ENCODE measurements at regions not wholly inside any gene's neighbourhood (a gene's known extent, or its start where the extent isn't known, plus 50 kb on each side); places are given as distances from the start of the nearest gene placed in this dataset.

DNA sequence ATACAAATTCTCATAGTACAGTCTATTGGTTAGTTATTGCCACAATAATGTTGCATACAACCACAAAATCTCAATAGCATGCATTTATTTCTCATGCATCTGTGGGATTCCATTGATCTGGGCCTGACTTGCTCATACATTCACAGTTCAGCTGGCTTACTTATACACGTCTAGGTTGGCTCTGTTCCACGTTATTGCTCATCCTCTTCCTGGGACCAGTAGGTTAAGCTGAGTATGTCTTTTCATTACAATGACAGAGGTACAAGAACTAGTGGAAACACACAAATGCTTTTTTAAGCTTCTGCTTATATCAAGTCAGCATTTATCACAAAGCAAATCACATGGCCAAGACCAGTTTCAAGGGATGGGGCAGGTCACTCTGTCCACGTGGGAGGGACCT, 485.3 kb upstream of the BTBD3 start:
- DNase-seq (peak; percentile 95), ATAC-seq (ENCODE audit: low read depth) (0 out of 2 replicates have a peak, but pooled peaks have one; percentile 40)
- Histone ChIP-seq H2BK20ac (ENCODE audit: low read depth, low read length) (no peak overlapping the region), H3K4me1 (ENCODE audit: control insufficient read depth, insufficient read depth, low read length) (no peaks in the 10 kb centered on the region), H3K14ac (replicated peaks; ENCODE audit: low read depth, low read length) (no peak overlapping the region), H3K18ac (ENCODE audit: low read depth, low read length) (no peak overlapping the region), H4K5ac (ENCODE audit: low read depth, low read length) (no peak overlapping the region), H2AFZ (replicated peaks; ENCODE audit: low read length, poor library complexity) (no peak overlapping the region), H3K9ac (ENCODE audit: low read depth, low read length) (no peak overlapping the region), H4K20me1 (ENCODE audit: insufficient read depth, low read length) (no peaks in the 10 kb centered on the region), H2AK9ac (replicated peaks; ENCODE audit: low read depth, low read length, poor library complexity) (no peak overlapping the region), H3K4ac (ENCODE audit: low read depth, low read length) (no peak overlapping the region), H3K27ac (ENCODE audit: insufficient read depth, low read length) (no peak overlapping the region), H3K79me1 (ENCODE audit: low read depth in 1 of 2, low read length in 2 of 2) (no peaks in the 10 kb centered on the region), H4K8ac (ENCODE audit: low read depth in 2 of 2, low read length in 2 of 2) (no peak overlapping the region), H3K9me1 (ENCODE audit: insufficient read depth, low read length) (no peaks in the 10 kb centered on the region), H2BK5ac (ENCODE audit: low read depth, low read length, poor library complexity, severe bottlenecking) (no peak overlapping the region), H3K23ac (ENCODE audit: low read depth, low read length) (no peak overlapping the region), H3K36me3 (ENCODE audit: control insufficient read depth, insufficient read depth, low read length) (no peaks in the 10 kb centered on the region), H2BK15ac (ENCODE audit: low read depth, low read length) (no peak overlapping the region), H2BK120ac (ENCODE audit: low read depth, low read length) (no peak overlapping the region), H3K27me3 (ENCODE audit: control insufficient read depth, insufficient read depth, low read length) (no peaks in the 10 kb centered on the region), H3K56ac (ENCODE audit: extremely low read depth, insufficient read depth, low read length) (no peak overlapping the region), H3K9me3 (ENCODE audit: control insufficient read depth, insufficient read depth, low read length) (peaks cover 6% of the 10 kb centered on the region), H3K4me3 (ENCODE audit: insufficient read depth, low read depth, low read length) (no peak overlapping the region), H3K4me2 (ENCODE audit: low read depth, low read length) (no peak overlapping the region), H4K91ac (ENCODE audit: insufficient read depth, low read depth, low read length) (no peak overlapping the region), H2AK5ac (ENCODE audit: low read depth, low read length) (no peak overlapping the region)
- TF ChIP-seq, protein P1, sequence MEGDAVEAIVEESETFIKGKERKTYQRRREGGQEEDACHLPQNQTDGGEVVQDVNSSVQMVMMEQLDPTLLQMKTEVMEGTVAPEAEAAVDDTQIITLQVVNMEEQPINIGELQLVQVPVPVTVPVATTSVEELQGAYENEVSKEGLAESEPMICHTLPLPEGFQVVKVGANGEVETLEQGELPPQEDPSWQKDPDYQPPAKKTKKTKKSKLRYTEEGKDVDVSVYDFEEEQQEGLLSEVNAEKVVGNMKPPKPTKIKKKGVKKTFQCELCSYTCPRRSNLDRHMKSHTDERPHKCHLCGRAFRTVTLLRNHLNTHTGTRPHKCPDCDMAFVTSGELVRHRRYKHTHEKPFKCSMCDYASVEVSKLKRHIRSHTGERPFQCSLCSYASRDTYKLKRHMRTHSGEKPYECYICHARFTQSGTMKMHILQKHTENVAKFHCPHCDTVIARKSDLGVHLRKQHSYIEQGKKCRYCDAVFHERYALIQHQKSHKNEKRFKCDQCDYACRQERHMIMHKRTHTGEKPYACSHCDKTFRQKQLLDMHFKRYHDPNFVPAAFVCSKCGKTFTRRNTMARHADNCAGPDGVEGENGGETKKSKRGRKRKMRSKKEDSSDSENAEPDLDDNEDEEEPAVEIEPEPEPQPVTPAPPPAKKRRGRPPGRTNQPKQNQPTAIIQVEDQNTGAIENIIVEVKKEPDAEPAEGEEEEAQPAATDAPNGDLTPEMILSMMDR (conservative IDR thresholded peaks at IDR 0.05; ENCODE audit: low read depth, low read length) = no peak
- TF ChIP-seq MAFK (IDR thresholded peaks at IDR 0.05; ENCODE audit: low read depth, low read length) = peak; percentile 16; the same call in 1 of the 2 replicates
- in situ Hi-C loops (cut with MboI; ENCODE audit: low sequenced_read_pairs) (no loop called here), intact Hi-C loops (cut with micrococcal nuclease) (no loop called here), dilution Hi-C loops (cut with HindIII; ENCODE audit: low sequenced_read_pairs, unreplicated experiment) (no loop called here)
- no TSS peak for BruUV-seq (replicated peaks)
- ChIA-PET POLR2A (ENCODE audit: unreplicated experiment) (no interaction called here), CTCF (no interaction called here)
- WGBS, 2 experiments (ENCODE audit: extremely low coverage in 2 of 2, insufficient read length in 1 of 2) = no CpG with 5 or more reads among the region's 3 CpGs
